Chondrocyte (in vitro differentiated cells): ENCODE measurements at regions not wholly inside any gene's neighbourhood (a gene's known extent, or its start where the extent isn't known, plus 50 kb on each side); places are given as distances from the start of the nearest gene placed in this dataset.

Source experiments
- DNase-seq: peaks from one replicate; pipeline ENCODE4 v3.0.0; 2021; ENCODE audit warnings: mixed read lengths, low spot score
- H3K27ac Mint-ChIP-seq: one replicate; pipeline ENCODE4 v1.8.0; 2021; ENCODE audit warnings: mild to moderate bottlenecking, moderate library complexity, mixed read lengths; ENCODE audit not compliant: unreplicated experiment
- H3K27me3 Mint-ChIP-seq: 2 replicates; pipeline ENCODE4 v1.8.0; 2021; ENCODE audit warnings: low read depth, mixed read lengths
- H3K36me3 Mint-ChIP-seq: 2 replicates; pipeline ENCODE4 v1.8.0; 2021; ENCODE audit warnings: low read depth, mixed read lengths
- H3K4me1 Mint-ChIP-seq: 2 replicates; pipeline ENCODE4 v1.8.0; 2021; ENCODE audit warnings: low read depth, mild to moderate bottlenecking, mixed read lengths
- H3K4me3 Mint-ChIP-seq: one replicate; pipeline ENCODE4 v1.8.0; 2021; ENCODE audit warnings: mild to moderate bottlenecking, moderate library complexity, mixed read lengths; ENCODE audit not compliant: unreplicated experiment
- H3K9me3 Mint-ChIP-seq: 2 replicates; pipeline ENCODE4 v1.8.0; 2021; ENCODE audit warnings: low read depth, mixed read lengths
- TF ChIP-seq, protein P1 (sequence below): fragments of 200-600 bp; sonication (generic); IDR thresholded peaks from 2 replicates; pipeline ENCODE4 v1.5.0; 2021; ENCODE audit warnings: antibody characterized with exemption, mild to moderate bottlenecking, moderate library complexity

GRCh38 chr3:39752751-39753150, 56.7 kb upstream of the MYRIP start:
- Mint-ChIP-seq H3K27me3 (no peaks in the 10 kb centered on the region), H3K4me1 (no peaks in the 10 kb centered on the region), H3K9me3 (no peaks in the 10 kb centered on the region), H3K27ac (no peak overlapping the region), H3K36me3 (no peaks in the 10 kb centered on the region), H3K4me3 (no peak overlapping the region)
- DNase-seq, result no peak
- TF ChIP-seq, protein P1, sequence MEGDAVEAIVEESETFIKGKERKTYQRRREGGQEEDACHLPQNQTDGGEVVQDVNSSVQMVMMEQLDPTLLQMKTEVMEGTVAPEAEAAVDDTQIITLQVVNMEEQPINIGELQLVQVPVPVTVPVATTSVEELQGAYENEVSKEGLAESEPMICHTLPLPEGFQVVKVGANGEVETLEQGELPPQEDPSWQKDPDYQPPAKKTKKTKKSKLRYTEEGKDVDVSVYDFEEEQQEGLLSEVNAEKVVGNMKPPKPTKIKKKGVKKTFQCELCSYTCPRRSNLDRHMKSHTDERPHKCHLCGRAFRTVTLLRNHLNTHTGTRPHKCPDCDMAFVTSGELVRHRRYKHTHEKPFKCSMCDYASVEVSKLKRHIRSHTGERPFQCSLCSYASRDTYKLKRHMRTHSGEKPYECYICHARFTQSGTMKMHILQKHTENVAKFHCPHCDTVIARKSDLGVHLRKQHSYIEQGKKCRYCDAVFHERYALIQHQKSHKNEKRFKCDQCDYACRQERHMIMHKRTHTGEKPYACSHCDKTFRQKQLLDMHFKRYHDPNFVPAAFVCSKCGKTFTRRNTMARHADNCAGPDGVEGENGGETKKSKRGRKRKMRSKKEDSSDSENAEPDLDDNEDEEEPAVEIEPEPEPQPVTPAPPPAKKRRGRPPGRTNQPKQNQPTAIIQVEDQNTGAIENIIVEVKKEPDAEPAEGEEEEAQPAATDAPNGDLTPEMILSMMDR, result no peak

DNA sequence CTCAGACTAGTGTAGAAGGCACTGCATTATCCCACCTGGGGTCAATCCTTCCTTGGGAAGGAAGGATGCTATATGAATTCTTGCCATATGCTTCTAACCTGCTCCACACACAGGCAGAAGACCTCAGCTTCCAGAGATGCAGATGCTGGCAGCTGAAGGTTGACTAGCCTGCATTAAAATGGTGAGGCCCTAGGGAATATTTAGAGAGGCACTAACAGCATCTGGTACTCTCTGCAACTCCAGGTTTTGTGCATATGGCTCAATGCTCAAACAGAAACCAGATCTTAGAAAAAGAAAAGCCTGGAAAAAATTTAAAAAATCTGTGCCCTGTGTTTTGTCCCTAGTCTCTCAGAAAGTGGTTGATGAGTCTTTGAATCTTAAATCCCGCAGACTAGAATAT, 56.0 kb upstream of the MYRIP start:
- TF ChIP-seq, protein P1, result no peak
- H3K4me1 Mint-ChIP-seq, result no peaks in the 10 kb centered on the region
- no peaks in the 10 kb centered on the region for H3K9me3 Mint-ChIP-seq
- no peaks in the 10 kb centered on the region for H3K27me3 Mint-ChIP-seq
- H3K4me3 Mint-ChIP-seq, result no peak overlapping the region
- no peaks in the 10 kb centered on the region for H3K36me3 Mint-ChIP-seq
- H3K27ac Mint-ChIP-seq, result no peak overlapping the region
- DNase-seq, result no peak

DNA sequence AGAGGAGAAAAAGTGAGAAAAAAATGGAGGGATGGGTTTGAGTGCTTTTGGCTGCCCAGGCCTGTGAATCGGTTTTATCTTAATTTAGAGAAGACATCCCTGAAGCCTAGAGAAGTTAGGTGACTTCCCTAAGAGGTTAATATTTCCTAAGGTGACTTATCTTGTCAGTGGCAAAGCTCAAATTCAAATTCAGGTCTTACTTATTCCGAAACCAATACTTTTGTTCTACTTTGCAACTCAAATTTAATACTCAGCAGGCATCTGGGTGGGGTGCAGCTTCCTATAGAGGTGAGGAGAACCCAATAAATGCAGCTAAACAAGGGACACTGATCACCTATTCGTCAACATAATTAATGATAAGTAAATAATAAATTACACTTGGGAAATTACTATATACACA, 54.9 kb upstream of the MYRIP start:
- no peak overlapping the region for H3K4me3 Mint-ChIP-seq
- no peaks in the 10 kb centered on the region for H3K27me3 Mint-ChIP-seq
- H3K9me3 Mint-ChIP-seq, result no peaks in the 10 kb centered on the region
- H3K27ac Mint-ChIP-seq, result no peak overlapping the region
- DNase-seq, result no peak
- H3K4me1 Mint-ChIP-seq, result no peaks in the 10 kb centered on the region
- no peaks in the 10 kb centered on the region for H3K36me3 Mint-ChIP-seq
- TF ChIP-seq, protein P1, result no peak

DNA sequence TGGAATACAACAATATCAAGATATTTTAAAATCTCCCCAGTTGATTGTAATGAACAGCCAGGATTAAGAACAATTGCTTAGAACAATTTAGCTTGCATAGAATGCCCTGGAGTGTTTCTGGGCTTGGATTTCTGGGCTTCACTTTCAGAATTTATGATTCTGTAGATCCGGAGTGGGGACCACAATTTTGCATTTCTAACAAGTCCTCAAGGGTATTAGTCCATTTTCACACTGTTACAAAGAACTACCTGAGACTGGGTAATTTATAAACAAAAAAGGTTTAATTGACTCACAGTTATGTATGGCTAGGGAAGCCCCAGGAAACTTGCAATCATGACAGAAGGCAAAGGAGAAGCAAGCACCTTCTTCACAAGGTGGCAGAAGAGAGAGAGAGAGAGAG, 54.3 kb upstream of the MYRIP start:
- Mint-ChIP-seq H3K36me3 (no peaks in the 10 kb centered on the region), H3K4me1 (no peaks in the 10 kb centered on the region), H3K4me3 (no peak overlapping the region), H3K9me3 (no peaks in the 10 kb centered on the region), H3K27me3 (no peaks in the 10 kb centered on the region), H3K27ac (no peak overlapping the region)
- DNase-seq, result no peak
- TF ChIP-seq, protein P1, result no peak

- peaks cover 10% of the 10 kb centered on the region for H3K27me3 Mint-ChIP-seq
- H3K9me3 Mint-ChIP-seq, result no peaks in the 10 kb centered on the region
- no peak overlapping the region for H3K4me3 Mint-ChIP-seq
- H3K36me3 Mint-ChIP-seq, result no peaks in the 10 kb centered on the region
- H3K4me1 Mint-ChIP-seq, result no peaks in the 10 kb centered on the region
- no peak overlapping the region for H3K27ac Mint-ChIP-seq
- TF ChIP-seq, protein P1, result no peak
- no peak for DNase-seq
These were observed 52.1 kb upstream of the MYRIP start for GRCh38 chr3:39757307-39757706.
